ENCODE measurements at regions not wholly inside any gene's neighbourhood (a gene's known extent, or its start where the extent isn't known, plus 50 kb on each side); places are given as distances from the start of the nearest gene placed in this dataset.

GRCh38 chr22:49544286-49544685 lies 283.4 kb downstream of the BRD1 start:
- H3K27ac ChIP-seq, result no peak overlapping the region
- in situ Hi-C loops (cut with MboI), result no loop called here
- no peak overlapping the region for H2AFZ ChIP-seq
- no peaks in the 10 kb centered on the region for H3K9me2 ChIP-seq (ENCODE audit: insufficient read depth)
- DNase-seq, result no peak
- no peak overlapping the region for H3K4me3 ChIP-seq
- no peaks in the 10 kb centered on the region for H3K9me3 ChIP-seq (ENCODE audit: low read depth)
- no peaks in the 10 kb centered on the region for H3K4me1 ChIP-seq (ENCODE audit: insufficient read depth)
- TF ChIP-seq EZH2phosphoT487 (IDR thresholded peaks at IDR 0.05; ENCODE audit: insufficient read depth, low read depth), result no peak
- no peak for TF ChIP-seq EZH2 (IDR thresholded peaks at IDR 0.05; ENCODE audit: insufficient read depth, poor library complexity, severe bottlenecking)
- H3K4me2 ChIP-seq (ENCODE audit: unreplicated experiment), result no peak overlapping the region
- 12 to 22% methylated on average over 10 of the region's 10 CpGs for WGBS, 2 experiments (ENCODE audit: low coverage in 1 of 2, low lambda C conversion rate in 2 of 2, missing lambda C conversion rate in 2 of 2)
- H3K36me3 ChIP-seq (ENCODE audit: low read depth), result no peaks in the 10 kb centered on the region
- no peaks in the 10 kb centered on the region for H3F3A ChIP-seq (ENCODE audit: insufficient read depth)
- no peaks in the 10 kb centered on the region for H3K27me3 ChIP-seq (replicated peaks; ENCODE audit: insufficient read depth)
- H3K9ac ChIP-seq, result no peak overlapping the region
- H3K79me2 ChIP-seq (ENCODE audit: insufficient read depth), result no peaks in the 10 kb centered on the region
- H4K20me1 ChIP-seq (ENCODE audit: insufficient read depth), result no peaks in the 10 kb centered on the region

- Histone ChIP-seq H3K36me3 (ENCODE audit: low read depth) (no peaks in the 10 kb centered on the region), H3K9ac (no peak overlapping the region), H4K20me1 (ENCODE audit: insufficient read depth) (no peaks in the 10 kb centered on the region), H3K27ac (no peak overlapping the region), H3K9me2 (ENCODE audit: insufficient read depth) (no peaks in the 10 kb centered on the region), H3K79me2 (ENCODE audit: insufficient read depth) (no peaks in the 10 kb centered on the region), H3K9me3 (ENCODE audit: low read depth) (no peaks in the 10 kb centered on the region), H3K4me3 (no peak overlapping the region), H3F3A (ENCODE audit: insufficient read depth) (no peaks in the 10 kb centered on the region), H3K4me2 (ENCODE audit: unreplicated experiment) (no peak overlapping the region), H3K4me1 (ENCODE audit: insufficient read depth) (no peaks in the 10 kb centered on the region), H3K27me3 (replicated peaks; ENCODE audit: insufficient read depth) (no peaks in the 10 kb centered on the region), H2AFZ (no peak overlapping the region)
- 23 to 25% methylated on average over 10 of the region's 10 CpGs for WGBS, 2 experiments (ENCODE audit: low coverage in 1 of 2, low lambda C conversion rate in 2 of 2, missing lambda C conversion rate in 2 of 2)
- no peak for DNase-seq
- TF ChIP-seq EZH2phosphoT487 (IDR thresholded peaks at IDR 0.05; ENCODE audit: insufficient read depth, low read depth) (no peak), EZH2 (IDR thresholded peaks at IDR 0.05; ENCODE audit: insufficient read depth, poor library complexity, severe bottlenecking) (no peak)
- in situ Hi-C loops (cut with MboI), result no loop called here
These were observed 283.8 kb downstream of the BRD1 start for GRCh38 chr22:49543876-49544275.

GRCh38 chr22:49541693-49542230 lies 285.9 kb downstream of the BRD1 start:
- no peak overlapping the region for H3K4me3 ChIP-seq
- no peak for TF ChIP-seq EZH2phosphoT487 (IDR thresholded peaks at IDR 0.05; ENCODE audit: insufficient read depth, low read depth)
- TF ChIP-seq EZH2 (IDR thresholded peaks at IDR 0.05; ENCODE audit: insufficient read depth, poor library complexity, severe bottlenecking), result no peak
- H3K4me1 ChIP-seq (ENCODE audit: insufficient read depth), result no peaks in the 10 kb centered on the region
- no peaks in the 10 kb centered on the region for H3F3A ChIP-seq (ENCODE audit: insufficient read depth)
- no peaks in the 10 kb centered on the region for H3K9me2 ChIP-seq (ENCODE audit: insufficient read depth)
- no peaks in the 10 kb centered on the region for H3K36me3 ChIP-seq (ENCODE audit: low read depth)
- H3K9me3 ChIP-seq (ENCODE audit: low read depth), result no peaks in the 10 kb centered on the region
- H2AFZ ChIP-seq, result no peak overlapping the region
- no peak overlapping the region for H3K9ac ChIP-seq
- no peaks in the 10 kb centered on the region for H4K20me1 ChIP-seq (ENCODE audit: insufficient read depth)
- H3K79me2 ChIP-seq (ENCODE audit: insufficient read depth), result no peaks in the 10 kb centered on the region
- no peak overlapping the region for H3K27ac ChIP-seq
- no peak overlapping the region for H3K4me2 ChIP-seq (ENCODE audit: unreplicated experiment)
- no peak for DNase-seq
- in situ Hi-C loops (cut with MboI), result no loop called here
- no peaks in the 10 kb centered on the region for H3K27me3 ChIP-seq (replicated peaks; ENCODE audit: insufficient read depth)
- 56 to 57% methylated on average over 13 to 14 of the region's 15 CpGs for WGBS, 2 experiments (ENCODE audit: low coverage in 1 of 2, low lambda C conversion rate in 2 of 2, missing lambda C conversion rate in 2 of 2)

DNA sequence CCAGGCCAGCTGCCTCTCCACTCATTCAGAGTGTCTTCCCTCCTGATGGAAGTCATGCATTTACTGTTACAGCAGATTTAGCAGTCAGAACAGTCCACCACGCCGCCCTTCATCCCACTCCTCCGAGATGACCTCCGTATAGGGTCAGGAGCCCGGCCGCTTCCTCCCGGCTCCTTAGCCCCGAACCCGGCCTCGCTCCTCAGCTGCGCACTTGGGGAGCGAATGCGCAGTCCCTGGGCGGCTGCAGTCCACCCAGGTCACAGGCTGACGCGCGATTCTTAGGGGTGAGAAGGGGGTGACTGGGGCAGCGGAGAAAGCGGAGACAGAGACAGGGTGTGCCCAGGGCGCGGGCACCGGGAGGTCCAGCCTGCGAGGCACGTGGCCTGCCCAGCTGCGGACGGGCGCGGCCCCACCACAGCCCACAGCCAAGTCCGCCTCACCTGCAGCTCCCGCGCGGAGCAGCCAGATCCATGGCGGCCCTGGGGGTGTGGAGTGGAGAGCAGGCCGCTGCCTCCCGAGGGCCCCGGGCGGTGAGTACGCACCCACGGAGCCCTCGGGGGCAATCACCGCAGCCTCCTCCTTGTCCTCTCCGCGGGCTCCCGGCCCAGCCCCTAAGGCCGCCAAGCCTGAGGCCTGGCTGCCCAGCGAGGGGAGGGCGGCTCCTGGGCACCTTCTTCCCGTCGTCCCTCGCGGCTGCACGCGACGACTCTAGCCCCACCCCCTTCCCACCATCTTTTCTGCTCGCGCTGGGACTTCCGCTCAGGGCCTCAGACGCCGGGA lies 286.6 kb downstream of the BRD1 start:
- 84 to 85% methylated on average over 50 to 59 of the region's 59 CpGs for WGBS, 2 experiments (ENCODE audit: low coverage in 1 of 2, low lambda C conversion rate in 2 of 2, missing lambda C conversion rate in 2 of 2)
- no peak overlapping the region for H3K4me2 ChIP-seq (ENCODE audit: unreplicated experiment)
- H3F3A ChIP-seq (ENCODE audit: insufficient read depth), result no peaks in the 10 kb centered on the region
- H3K27ac ChIP-seq, result no peak overlapping the region
- H2AFZ ChIP-seq, result no peak overlapping the region
- H3K9me2 ChIP-seq (ENCODE audit: insufficient read depth), result no peaks in the 10 kb centered on the region
- H3K9ac ChIP-seq, result no peak overlapping the region
- H3K4me3 ChIP-seq, result no peak overlapping the region
- in situ Hi-C loops (cut with MboI), result no loop called here
- no peaks in the 10 kb centered on the region for H3K9me3 ChIP-seq (ENCODE audit: low read depth)
- no peaks in the 10 kb centered on the region for H3K4me1 ChIP-seq (ENCODE audit: insufficient read depth)
- no peak for TF ChIP-seq EZH2phosphoT487 (IDR thresholded peaks at IDR 0.05; ENCODE audit: insufficient read depth, low read depth)
- no peak for TF ChIP-seq EZH2 (IDR thresholded peaks at IDR 0.05; ENCODE audit: insufficient read depth, poor library complexity, severe bottlenecking)
- H3K79me2 ChIP-seq (ENCODE audit: insufficient read depth), result no peaks in the 10 kb centered on the region
- H4K20me1 ChIP-seq (ENCODE audit: insufficient read depth), result no peaks in the 10 kb centered on the region
- H3K36me3 ChIP-seq (ENCODE audit: low read depth), result no peaks in the 10 kb centered on the region
- H3K27me3 ChIP-seq (replicated peaks; ENCODE audit: insufficient read depth), result no peaks in the 10 kb centered on the region
- no peak for DNase-seq
